Hindlimb muscle (tissue), 1 donor: ENCODE measurements at regions not wholly inside any gene's neighbourhood (a gene's known extent, or its start where the extent isn't known, plus 50 kb on each side); places are given as distances from the start of the nearest gene placed in this dataset.
"Not testable (repeated sequence)": the region's sequence is repeated elsewhere in the genome, so short reads cannot be mapped to it uniquely, and the experiment has no call there.

Source experiments
- DNase-seq: peaks from one replicate; pipeline ENCODE4 v3.0.0-alpha.2; 2013

DNA sequence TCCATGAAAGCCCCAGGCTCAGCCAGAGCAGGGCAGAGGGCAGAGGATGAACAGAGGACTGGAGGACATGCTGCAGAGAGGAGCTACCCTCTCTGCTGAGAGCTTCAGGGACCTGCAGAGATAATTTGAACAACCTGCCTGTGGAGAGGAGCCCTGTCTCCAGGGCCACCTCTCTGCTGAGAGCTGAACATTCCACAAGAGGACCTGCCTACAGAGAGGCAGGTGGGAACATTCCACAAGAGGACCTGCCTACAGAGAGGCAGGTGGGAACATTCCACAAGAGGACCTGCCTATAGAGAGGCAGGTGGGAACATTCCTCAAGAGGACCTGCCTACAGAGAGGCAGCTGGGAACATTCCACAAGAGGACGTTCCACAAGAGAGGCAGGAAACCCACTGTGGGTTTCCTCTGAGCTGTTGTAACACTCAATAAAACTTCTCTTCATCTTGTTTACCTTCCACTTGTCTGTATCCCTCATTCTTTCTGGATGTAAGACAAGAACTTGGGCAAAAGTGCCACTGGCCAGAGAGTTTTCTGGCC, 551.9 kb upstream of the CA10 start:
- DNase-seq: no peak

DNA sequence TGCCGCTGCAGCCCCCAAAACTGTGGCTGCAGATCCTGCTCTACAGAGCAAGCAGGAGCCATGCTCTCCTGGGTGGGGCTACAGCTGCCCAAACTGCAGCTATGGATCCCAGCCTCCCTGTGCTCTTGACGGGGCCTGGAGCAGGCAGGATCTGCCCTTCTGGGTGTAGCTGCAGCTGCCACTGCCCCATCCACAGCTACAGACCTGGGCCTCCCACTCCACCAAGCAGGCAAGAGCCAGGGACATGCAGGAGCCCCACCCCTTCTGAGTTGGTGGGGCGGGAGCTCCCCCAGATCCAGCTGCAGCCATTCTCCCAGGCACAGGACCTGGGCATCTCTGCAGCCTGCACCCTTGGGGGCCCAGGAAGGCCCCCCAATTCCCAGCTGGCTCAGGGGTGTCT, 551.2 kb upstream of the CA10 start:
- no peak for DNase-seq

GRCh38 chr17:52696362-52696761, 537.8 kb upstream of the CA10 start:
- no peak for DNase-seq

GRCh38 chr17:52686140-52686539, 527.6 kb upstream of the CA10 start:
- DNase-seq: no peak

- no peak for DNase-seq
Measured at GRCh38 chr17:52681480-52681879, 523.0 kb upstream of the CA10 start.

GRCh38 chr17:52678211-52678610, 519.7 kb upstream of the CA10 start:
- DNase-seq: no peak

DNA sequence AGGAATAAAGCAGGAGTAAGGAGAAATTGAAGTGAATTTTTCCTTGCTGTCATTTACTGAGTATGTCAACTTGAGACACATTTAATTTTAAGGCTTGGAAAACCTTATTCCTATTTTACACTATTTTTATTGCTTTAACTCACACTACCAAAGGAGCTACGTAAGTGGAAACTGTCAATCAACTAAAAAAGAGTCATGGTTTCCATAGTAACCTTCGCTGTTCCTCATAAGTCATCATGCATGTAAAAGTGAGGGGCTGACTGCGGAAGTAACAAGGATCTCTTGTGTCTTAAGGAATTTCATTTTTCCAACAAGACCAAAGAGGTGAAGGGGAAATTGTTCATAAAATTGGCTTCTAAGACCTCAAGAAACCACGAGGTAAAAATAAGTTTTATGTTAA, 516.2 kb upstream of the CA10 start:
- no peak for DNase-seq

DNA sequence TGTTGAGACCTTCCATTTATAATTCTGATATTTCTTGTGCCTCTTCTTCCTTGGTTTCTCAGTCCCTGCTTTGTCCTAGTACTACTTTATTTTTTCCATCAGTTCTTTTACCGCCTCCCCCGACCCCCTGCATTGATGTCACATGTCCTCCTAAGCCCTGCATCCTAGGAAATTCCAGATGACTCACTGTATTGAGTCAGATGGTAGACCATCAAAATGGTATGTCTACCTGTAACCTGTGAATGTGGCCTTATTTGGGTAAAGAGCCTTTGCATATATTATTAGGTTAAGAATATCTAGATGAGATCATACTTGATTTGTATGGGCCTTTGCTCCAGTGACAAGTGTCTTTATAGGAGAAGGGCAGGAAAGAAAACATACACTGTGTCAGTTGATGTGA, 515.3 kb upstream of the CA10 start:
- no peak for DNase-seq

GRCh38 chr17:52666264-52666663, 507.8 kb upstream of the CA10 start:
- DNase-seq: no peak

DNA sequence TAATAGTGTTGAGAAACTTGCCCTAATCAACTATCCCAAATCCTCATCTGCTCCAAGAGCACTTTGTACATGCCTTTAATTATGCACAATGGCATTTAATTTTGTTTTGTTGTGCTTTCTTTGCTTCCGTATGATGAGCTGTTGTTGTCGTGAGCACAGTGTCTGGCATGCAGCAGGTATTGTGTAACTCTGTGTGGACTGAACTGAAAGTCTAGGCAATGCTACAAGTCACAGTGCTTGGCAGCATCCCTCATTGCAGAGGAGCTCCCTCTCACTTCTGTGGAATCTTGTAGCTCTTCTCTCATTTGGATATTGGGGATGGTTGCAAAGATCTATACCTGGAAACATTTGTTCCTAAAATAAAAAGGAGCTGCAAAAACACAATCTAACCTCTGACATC, 502.2 kb upstream of the CA10 start:
- no peak for DNase-seq

GRCh38 chr17:52653014-52653413, 494.5 kb upstream of the CA10 start:
- DNase-seq: no peak

DNA sequence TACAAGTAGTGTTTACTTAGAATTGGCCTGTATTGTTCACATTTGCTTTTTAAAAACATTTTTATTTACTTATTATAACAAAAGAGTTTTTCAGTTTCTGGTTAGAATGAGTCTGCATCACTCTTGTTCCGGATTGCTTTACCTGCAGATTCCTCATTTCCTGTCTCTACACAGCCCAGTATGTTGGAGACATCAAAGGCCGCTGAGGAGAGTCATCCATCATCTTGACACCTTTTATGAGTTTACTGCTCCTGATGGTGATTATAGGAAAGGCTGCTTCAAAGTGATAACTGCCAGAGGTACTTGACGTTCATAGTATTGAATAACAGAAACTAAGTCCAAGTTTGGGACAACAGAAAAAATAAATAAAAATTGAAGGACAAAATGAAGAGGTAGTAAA, 490.5 kb upstream of the CA10 start:
- DNase-seq: no peak

DNA sequence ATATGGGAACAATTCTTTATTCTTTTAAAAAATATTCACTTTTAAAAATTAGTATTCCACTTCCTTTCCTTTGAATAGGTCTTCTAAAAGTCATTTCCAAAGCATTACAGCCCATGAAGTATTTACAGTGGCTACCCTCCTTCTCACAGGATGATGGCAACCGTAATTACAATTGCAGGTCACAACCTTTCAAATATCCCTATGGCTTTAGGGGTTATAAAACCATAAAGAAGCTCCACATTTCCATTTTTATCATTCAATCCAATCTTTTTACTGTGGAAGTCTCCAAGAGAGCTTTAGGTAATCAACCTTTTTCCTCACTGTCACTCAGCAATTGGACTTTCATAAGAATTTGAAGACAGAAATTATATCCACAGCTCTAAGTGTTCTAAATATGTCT, 488.9 kb upstream of the CA10 start:
- DNase-seq: no peak

- DNase-seq: no peak
Measured at GRCh38 chr17:52636443-52636842, 477.9 kb upstream of the CA10 start.

GRCh38 chr17:52606590-52606989, 448.1 kb upstream of the CA10 start:
- no peak for DNase-seq

GRCh38 chr17:52606098-52606497, 447.6 kb upstream of the CA10 start:
- peak; percentile 6 for DNase-seq

DNA sequence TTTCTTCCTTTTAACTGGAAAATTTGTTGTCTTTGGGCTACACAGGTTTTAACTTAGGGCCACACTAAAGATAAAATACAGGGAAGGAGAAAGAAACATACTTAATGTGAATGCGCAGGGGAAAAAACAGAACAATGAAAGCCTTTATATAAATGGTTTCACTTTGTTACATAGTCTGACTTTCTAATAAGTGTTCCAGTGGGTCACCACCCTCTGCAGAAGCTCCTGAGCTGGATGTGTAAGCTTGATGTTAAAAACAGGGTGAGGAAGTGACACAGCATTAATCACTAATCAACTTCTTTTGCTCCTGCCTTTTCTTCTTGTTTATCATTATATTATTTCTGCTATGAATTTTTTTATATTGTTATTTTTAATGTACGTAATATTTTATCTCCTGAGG, 445.6 kb upstream of the CA10 start:
- no peak for DNase-seq

DNA sequence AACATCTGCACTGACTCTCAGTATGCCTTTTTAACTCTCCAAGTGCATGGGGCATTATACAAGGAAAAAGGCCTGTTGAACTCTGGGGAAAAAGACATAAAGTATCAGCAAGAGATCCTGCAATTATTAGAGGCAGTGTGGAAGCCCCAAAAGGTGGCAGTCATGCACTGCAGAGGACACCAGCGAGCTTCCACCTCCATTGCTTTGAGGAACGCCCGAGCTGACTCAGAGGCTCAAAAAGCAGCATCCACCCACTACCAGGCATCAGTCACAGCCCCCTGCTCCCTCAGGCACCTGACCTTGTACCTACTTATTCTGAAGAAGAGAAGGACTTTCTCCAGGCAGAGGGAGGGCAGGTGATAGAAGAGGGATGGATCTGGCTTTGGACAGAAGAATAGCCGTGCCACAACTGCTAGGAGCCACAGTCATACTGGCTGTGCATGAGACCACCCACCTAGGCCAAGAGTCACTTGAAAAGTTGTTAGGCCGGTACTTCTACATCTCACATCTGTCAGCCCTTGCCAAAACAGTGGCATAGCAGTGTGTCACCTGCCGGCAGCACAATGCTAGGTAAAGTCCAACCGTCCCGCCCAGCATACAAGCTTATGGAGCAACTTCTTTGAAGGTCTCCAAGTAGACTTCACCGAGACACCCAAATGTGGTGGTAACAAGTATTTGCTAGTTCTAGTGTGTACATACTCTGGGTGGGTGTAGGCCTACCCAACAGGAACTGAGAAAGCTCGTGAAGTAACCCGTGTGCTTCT, 439.1 kb upstream of the CA10 start:
- DNase-seq: not testable (repeated sequence)

GRCh38 chr17:52594516-52594915, 436.0 kb upstream of the CA10 start:
- DNase-seq: no peak

DNA sequence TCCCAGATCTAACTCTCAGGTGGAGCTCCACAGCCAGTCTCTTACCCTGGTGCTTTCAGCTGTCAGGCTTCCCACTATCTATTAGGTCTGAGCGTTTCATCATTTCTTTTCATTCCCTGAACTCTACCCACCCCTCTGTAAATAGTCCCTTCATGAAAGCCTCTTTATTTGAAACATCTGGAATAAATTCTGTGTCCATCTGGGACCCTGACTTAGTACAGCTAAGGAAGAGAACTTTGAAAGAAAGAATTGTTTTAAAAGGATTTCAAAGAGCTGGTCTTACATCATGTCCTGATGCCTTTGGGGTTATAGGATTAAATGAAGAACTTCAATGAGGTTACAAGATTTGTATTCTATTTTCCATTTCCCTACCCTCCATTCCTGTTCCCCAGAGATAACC, 388.5 kb upstream of the CA10 start:
- DNase-seq: no peak

GRCh38 chr17:52546493-52546892, 388.0 kb upstream of the CA10 start:
- no peak for DNase-seq

- DNase-seq: peak; percentile 26
Measured at GRCh38 chr17:52537421-52537820, 378.9 kb upstream of the CA10 start.

DNA sequence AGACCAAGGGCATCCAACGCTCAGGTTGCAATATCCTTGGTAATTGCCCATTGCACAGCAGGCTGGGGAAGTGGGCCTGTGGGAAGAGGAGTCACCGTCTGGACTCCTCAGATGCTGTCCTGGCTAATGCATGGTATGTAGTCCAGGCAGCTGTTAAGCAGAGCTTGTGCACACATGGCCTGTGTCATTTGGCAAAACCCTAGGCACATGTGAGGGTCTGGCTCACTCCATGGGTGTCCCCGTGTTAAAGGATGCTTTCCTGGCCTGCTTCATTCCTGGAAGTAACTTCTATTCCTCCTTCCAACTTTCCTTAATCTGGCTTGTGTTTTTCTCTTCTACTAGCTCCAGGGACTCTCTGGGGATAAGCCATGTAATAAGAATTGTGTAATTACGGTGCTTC, 378.0 kb upstream of the CA10 start:
- DNase-seq: peak; percentile 83

DNA sequence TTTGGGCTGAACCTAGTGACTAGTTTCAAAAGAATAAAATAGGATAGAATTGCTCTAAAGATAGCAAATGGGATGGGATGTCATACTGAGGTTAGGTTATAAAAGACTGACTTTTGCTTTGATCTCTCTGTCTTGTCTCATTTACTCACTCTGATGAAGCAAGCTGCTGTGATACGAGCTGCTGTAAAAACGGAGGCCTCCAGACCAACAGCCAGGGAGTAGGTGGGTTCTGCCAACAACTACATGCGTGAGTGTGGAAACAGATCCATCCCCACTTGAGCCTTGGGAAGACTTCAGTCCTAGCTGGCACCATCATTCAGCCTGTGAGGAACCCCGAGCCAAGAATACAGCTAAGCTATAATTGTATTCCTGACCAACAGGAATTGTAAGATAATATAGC, 373.9 kb upstream of the CA10 start:
- DNase-seq: no peak

DNA sequence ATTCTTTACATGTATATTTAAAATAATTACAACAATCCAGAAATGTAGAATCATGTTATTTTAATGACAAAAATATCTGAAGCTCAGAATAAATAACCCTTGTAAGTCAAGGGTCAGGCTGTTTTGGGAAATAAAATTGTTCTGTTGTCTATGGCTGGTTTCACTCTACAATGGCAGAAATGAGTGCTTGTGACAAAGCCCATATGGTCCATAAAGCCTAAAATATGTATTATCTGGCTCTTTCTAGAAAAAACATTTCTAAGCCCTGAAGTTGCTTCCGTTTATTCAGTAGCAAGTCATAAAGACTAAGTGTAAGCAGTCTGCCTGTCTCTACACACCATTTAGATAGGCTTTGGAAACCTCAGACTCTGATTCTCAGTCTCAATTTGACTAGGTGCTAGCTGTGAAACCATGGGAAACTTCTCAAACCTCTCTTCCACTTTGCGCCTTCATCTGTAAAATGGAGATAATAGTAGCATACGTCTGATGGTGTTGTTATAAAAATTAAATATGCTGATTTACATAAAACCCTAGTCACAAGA, 365.7 kb upstream of the CA10 start:
- DNase-seq: no peak
